Stimulated activated CD4-positive, alpha-beta T cell treated with anti-CD3 and anti-CD28 coated beads, Interleukin-1b, Interleukin-23, amount 100 ng/mL, for 4 hours (primary cell): ENCODE measurements at regions not wholly inside any gene's neighbourhood (a gene's known extent, or its start where the extent isn't known, plus 50 kb on each side); places are given as distances from the start of the nearest gene placed in this dataset.
"Not testable (repeated sequence)": the region's sequence is repeated elsewhere in the genome, so short reads cannot be mapped to it uniquely, and the experiment has no call there.

Source experiments
- DNase-seq, 2 donors: peaks; one replicate each; pipeline ENCODE4 v3.0.0-alpha.2; 2020; ENCODE audit warnings: low read depth in 2 of 2

- DNase-seq = no peak
These were observed 684.5 kb downstream of the FAM181B start for GRCh38 chr11:82049199-82049598.

- DNase-seq = no peak
These were observed 686.5 kb downstream of the FAM181B start for GRCh38 chr11:82047200-82047599.

GRCh38 chr11:82046778-82047177 is 686.9 kb downstream of the FAM181B start:
- DNase-seq = no peak

- no peak for DNase-seq
These were observed 687.8 kb downstream of the FAM181B start for GRCh38 chr11:82045748-82046457.

GRCh38 chr11:82043316-82043715 is 690.3 kb downstream of the FAM181B start:
- DNase-seq = no peak

- no peak for DNase-seq
These were observed 691.9 kb downstream of the FAM181B start for GRCh38 chr11:82041764-82042163.

GRCh38 chr11:82038154-82038553 is 695.5 kb downstream of the FAM181B start:
- DNase-seq = no peak

GRCh38 chr11:82034527-82034926 is 699.1 kb downstream of the FAM181B start:
- DNase-seq = no peak

GRCh38 chr11:82027335-82027734 is 706.3 kb downstream of the FAM181B start:
- not testable (repeated sequence) for DNase-seq

- no peak for DNase-seq
These were observed 708.9 kb downstream of the FAM181B start for GRCh38 chr11:82024760-82025159.

GRCh38 chr11:82012276-82012675 is 721.4 kb downstream of the FAM181B start:
- DNase-seq = no peak

GRCh38 chr11:82009133-82009532 is 724.5 kb downstream of the FAM181B start:
- no peak for DNase-seq

GRCh38 chr11:82007521-82007920 is 726.1 kb downstream of the FAM181B start:
- no peak for DNase-seq

- DNase-seq = no peak
These were observed 729.0 kb downstream of the FAM181B start for GRCh38 chr11:82004537-82005213.

GRCh38 chr11:82003671-82004515 is 729.8 kb downstream of the FAM181B start:
- no peak for DNase-seq

GRCh38 chr11:82003024-82003423 is 730.6 kb downstream of the FAM181B start:
- DNase-seq = no peak

- no peak for DNase-seq
These were observed 737.8 kb downstream of the FAM181B start for GRCh38 chr11:81995889-81996288.

GRCh38 chr11:81993755-81994154 is 739.9 kb downstream of the FAM181B start:
- DNase-seq = no peak

- DNase-seq = no peak
These were observed 742.8 kb downstream of the FAM181B start for GRCh38 chr11:81990659-81991443.

- DNase-seq = no peak
These were observed 744.6 kb downstream of the FAM181B start for GRCh38 chr11:81989093-81989492.

GRCh38 chr11:81987829-81988472 is 745.7 kb downstream of the FAM181B start:
- no peak for DNase-seq
